ENCODE measurements at regions not wholly inside any gene's neighbourhood (a gene's known extent, or its start where the extent isn't known, plus 50 kb on each side); places are given as distances from the start of the nearest gene placed in this dataset.

GRCh38 chr5:2532809-2533208 lies 218.7 kb downstream of the IRX2 start:
- TF ChIP-seq ZFX (IDR thresholded peaks at IDR 0.05; ENCODE audit: borderline replicate concordance) (no peak), CTCF (IDR thresholded peaks at IDR 0.05) (no peak)
- no peak overlapping the region for H3K27ac ChIP-seq

GRCh38 chr5:2531318-2531717 lies 220.2 kb downstream of the IRX2 start:
- TF ChIP-seq CTCF (IDR thresholded peaks at IDR 0.05): no peak
- TF ChIP-seq ZFX (IDR thresholded peaks at IDR 0.05; ENCODE audit: borderline replicate concordance): no peak
- no peak overlapping the region for H3K27ac ChIP-seq

DNA sequence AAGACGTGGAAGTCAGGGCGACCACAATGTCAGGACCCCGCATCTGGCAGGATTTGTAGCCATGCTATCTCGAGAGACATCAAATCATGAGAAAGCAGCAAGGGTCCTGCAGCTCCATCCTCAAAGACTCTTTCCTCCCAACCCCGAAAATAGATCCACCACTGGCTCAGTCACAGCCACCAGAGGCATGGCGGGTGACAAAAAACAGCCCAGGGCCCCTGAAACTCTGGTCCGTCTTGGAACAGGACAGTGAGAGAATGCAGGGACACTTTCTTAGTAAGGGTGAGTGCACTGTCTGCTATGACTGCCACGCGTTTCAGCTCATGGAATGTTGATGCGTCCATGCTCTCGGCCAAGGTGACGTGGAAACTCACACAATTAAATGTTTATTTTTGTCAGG lies 220.9 kb downstream of the IRX2 start:
- H3K27ac ChIP-seq: no peak overlapping the region
- no peak for TF ChIP-seq CTCF (IDR thresholded peaks at IDR 0.05)
- TF ChIP-seq ZFX (IDR thresholded peaks at IDR 0.05; ENCODE audit: borderline replicate concordance): no peak

DNA sequence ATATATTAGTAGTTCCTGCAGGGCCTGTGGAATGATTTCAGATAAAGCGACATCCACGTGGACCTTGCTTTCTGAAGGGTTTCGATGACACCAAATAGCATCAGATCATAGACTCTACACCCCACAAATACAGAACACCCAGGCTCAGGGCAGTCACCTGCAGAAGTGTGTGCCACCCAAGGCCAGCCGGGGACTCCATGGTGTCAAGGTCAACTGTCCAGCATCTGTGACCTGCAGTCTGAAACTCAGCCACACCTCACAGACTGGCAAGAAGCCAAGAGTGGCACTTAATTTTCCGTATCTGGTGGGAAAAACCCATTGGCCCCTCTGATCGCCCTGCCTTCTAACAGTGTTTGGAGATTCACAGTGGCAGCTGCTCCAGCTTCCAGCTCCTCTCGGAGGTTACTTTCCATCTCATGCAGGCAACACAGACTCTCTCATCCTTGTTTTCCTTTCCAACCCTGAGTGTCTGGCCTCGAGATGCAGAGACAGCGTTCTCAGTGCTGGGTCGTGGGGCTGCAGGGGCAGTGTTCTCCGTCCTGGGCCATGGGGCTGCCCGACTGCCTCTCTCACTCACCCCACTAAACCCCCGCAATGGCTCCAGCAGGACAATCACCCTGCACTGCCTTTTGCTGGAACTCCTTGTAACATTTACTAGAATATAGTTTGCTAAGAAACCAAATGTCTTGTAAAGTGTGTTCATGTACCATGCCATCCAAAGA lies 221.9 kb downstream of the IRX2 start:
- no peak for TF ChIP-seq CTCF (IDR thresholded peaks at IDR 0.05)
- TF ChIP-seq ZFX (IDR thresholded peaks at IDR 0.05; ENCODE audit: borderline replicate concordance): no peak
- H3K27ac ChIP-seq: no peak overlapping the region

DNA sequence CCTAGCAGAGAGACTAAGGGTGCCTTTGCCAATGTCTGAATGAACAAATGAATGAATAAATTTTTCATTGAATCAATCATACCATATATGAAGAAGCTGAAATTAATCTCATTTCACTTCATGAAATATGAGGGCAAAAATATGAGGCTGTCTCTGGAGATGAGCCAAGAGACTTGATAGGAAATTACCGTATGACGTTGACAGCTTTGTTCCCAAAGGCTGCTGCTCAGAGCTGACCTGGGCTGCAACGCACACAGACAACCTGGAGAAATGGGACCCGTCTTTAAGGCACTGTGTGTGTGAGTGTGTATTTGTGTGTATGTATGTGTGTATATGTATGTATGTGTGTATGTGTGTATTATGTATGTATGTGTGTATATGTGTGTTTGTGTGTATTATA lies 226.1 kb downstream of the IRX2 start:
- no peak overlapping the region for H3K27ac ChIP-seq
- TF ChIP-seq CTCF (IDR thresholded peaks at IDR 0.05) (no peak), ZFX (IDR thresholded peaks at IDR 0.05; ENCODE audit: borderline replicate concordance) (no peak)

- H3K27ac ChIP-seq: no peak overlapping the region
- TF ChIP-seq CTCF (IDR thresholded peaks at IDR 0.05) (no peak), ZFX (IDR thresholded peaks at IDR 0.05; ENCODE audit: borderline replicate concordance) (no peak)
These were observed 226.9 kb downstream of the IRX2 start for GRCh38 chr5:2524620-2525019.

GRCh38 chr5:2523180-2523579 lies 228.3 kb downstream of the IRX2 start:
- TF ChIP-seq CTCF (IDR thresholded peaks at IDR 0.05): no peak
- TF ChIP-seq ZFX (IDR thresholded peaks at IDR 0.05; ENCODE audit: borderline replicate concordance): no peak
- H3K27ac ChIP-seq: no peak overlapping the region
